H7 (cell line): ENCODE measurements at regions not wholly inside any gene's neighbourhood (a gene's known extent, or its start where the extent isn't known, plus 50 kb on each side); places are given as distances from the start of the nearest gene placed in this dataset.
"Not testable (repeated sequence)": the region's sequence is repeated elsewhere in the genome, so short reads cannot be mapped to it uniquely, and the experiment has no call there.

Experiments
- DNase-seq: peaks from one replicate; pipeline ENCODE4 v3.0.0; 2012
- H3K27me3 ChIP-seq: 2 replicates; pipeline ENCODE4 v1.6.0; 2011; ENCODE audit warnings: mild to moderate bottlenecking, low read length; ENCODE audit not compliant: control insufficient read depth, insufficient read depth
- H3K36me3 ChIP-seq: replicated peaks from 2 replicates; pipeline ENCODE4 v1.5.1; 2011; ENCODE audit warnings: low read length; ENCODE audit not compliant: control insufficient read depth, insufficient read depth
- H3K4me3 ChIP-seq: 2 replicates; pipeline ENCODE4 v1.5.1; 2011; ENCODE audit warnings: low read depth, mild to moderate bottlenecking, control low read depth, low read length, moderate library complexity; ENCODE audit not compliant: insufficient read depth

DNA sequence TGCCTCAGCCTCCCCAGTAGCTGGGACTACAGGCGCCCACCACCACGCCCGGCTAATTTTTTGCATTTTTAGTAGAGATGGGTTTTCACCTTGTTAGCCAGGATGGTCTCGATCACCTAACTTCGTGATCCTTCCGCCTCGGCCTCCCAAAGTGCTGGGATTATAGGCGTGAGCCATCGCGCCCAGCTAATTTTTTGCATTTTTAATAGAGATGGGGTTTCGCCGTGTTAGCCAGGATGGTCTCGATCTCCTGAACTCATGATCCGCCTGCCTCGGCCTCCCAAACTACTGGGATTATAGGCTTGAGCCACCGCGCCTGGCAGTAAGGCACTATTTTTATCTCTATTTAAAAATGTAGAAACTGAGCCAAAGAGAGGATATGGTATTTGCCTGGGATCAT is 1660.2 kb downstream of the SPATA31A7 start:
- not testable (repeated sequence) for H3K4me3 ChIP-seq, H3K36me3 ChIP-seq, DNase-seq
- H3K27me3 ChIP-seq: peaks cover 32% of the 10 kb centered on the region

DNA sequence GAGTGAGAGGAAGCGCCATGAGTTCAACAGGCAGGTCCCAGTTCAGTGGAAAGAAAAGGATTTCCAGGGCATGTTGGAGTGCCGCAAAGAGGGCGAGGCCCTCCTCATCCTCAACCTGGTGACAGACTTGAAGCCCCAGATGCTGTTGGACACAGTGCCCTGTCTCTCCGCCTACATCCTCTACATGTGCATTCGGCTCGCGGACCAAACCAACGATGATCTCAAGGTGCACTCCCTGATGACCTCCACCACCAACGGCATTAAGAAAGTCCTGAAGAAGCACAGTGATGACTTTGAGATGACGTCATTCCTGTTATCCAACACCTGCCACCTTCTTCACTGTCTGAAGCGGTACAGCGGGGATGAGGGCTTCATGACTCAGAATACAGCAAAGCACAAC is 1667.4 kb downstream of the SPATA31A7 start:
- not testable (repeated sequence) for DNase-seq, H3K4me3 ChIP-seq

GRCh38 chr9:62858240-62858639 is 1668.4 kb downstream of the SPATA31A7 start:
- not testable (repeated sequence) for DNase-seq, H3K36me3 ChIP-seq, H3K4me3 ChIP-seq
- peaks cover 51% of the 10 kb centered on the region for H3K27me3 ChIP-seq

More for the DNA sequence above, 1667.4 kb downstream of the SPATA31A7 start:
- H3K36me3 ChIP-seq: not testable (repeated sequence)
- peaks cover 44% of the 10 kb centered on the region for H3K27me3 ChIP-seq

DNA sequence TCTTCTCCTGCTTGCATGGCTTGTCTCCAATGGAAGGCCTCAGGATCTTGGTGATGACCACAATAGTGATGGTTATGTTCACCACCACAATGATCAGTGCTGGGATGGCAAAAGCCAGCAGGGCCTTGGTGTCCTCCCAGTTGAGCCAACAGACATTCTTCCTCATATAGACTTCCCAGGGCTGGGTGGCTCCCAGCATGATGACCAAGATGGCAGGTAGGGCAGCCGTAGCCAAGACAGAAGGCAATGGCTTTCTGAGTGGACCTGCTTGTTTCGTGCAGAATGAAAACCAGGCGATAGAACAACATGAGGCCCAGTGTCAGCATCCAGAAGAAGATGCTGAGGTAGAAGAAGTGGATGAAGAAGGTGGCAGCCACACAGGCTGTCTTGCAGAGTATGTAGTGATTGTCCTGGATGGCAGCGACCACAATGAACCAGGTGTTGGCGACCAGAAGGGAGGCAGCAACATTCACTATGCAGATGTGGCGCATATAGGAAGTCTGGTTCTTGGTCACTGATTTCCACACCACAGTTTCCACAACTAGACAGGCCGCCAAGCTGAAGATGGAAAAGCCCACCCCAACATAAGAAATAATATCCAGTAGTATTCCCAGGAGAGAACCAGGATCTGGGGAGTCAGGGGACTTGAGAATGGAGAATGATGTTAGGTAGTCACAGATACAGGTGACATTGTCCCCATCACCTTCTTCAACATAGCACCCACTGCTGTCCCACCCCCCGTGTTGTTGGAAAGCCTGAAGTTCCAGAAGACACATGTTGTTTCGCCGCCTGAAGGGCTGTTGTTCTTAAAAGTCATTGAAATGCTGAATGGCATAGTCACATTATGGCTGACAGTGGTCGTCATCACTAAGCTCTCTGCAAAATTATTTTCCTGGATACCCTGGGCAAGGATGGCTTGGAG is 1671.4 kb downstream of the SPATA31A7 start:
- peaks cover 69% of the 10 kb centered on the region for H3K27me3 ChIP-seq
- DNase-seq, H3K36me3 ChIP-seq, H3K4me3 ChIP-seq: not testable (repeated sequence)

DNA sequence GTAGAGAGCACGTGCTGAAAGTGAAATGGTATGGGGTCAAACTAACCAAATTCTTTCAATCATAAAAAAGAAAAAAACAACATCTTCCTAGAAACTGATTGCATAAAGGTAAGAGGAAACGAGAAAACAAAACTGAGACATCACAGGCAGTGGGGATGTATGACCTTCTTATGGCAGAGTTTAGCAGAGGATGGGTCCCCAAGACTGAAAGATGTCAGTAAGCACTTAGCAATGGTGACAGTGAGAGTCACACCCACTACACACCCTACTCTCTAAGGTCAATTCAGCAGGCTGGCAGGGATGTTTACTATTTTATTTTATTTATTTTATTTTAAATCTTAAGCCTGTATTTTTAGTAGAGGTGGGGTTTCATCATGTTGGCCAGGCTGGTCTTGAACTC is 1672.3 kb downstream of the SPATA31A7 start:
- DNase-seq, H3K36me3 ChIP-seq, H3K4me3 ChIP-seq: not testable (repeated sequence)
- H3K27me3 ChIP-seq: peaks cover 73% of the 10 kb centered on the region

GRCh38 chr9:62863319-62863718 is 1673.5 kb downstream of the SPATA31A7 start:
- not testable (repeated sequence) for DNase-seq, H3K4me3 ChIP-seq, H3K36me3 ChIP-seq
- H3K27me3 ChIP-seq: peaks cover 78% of the 10 kb centered on the region

GRCh38 chr9:62863867-62864266 is 1674.0 kb downstream of the SPATA31A7 start:
- DNase-seq, H3K36me3 ChIP-seq, H3K4me3 ChIP-seq: not testable (repeated sequence)
- H3K27me3 ChIP-seq: peaks cover 78% of the 10 kb centered on the region

DNA sequence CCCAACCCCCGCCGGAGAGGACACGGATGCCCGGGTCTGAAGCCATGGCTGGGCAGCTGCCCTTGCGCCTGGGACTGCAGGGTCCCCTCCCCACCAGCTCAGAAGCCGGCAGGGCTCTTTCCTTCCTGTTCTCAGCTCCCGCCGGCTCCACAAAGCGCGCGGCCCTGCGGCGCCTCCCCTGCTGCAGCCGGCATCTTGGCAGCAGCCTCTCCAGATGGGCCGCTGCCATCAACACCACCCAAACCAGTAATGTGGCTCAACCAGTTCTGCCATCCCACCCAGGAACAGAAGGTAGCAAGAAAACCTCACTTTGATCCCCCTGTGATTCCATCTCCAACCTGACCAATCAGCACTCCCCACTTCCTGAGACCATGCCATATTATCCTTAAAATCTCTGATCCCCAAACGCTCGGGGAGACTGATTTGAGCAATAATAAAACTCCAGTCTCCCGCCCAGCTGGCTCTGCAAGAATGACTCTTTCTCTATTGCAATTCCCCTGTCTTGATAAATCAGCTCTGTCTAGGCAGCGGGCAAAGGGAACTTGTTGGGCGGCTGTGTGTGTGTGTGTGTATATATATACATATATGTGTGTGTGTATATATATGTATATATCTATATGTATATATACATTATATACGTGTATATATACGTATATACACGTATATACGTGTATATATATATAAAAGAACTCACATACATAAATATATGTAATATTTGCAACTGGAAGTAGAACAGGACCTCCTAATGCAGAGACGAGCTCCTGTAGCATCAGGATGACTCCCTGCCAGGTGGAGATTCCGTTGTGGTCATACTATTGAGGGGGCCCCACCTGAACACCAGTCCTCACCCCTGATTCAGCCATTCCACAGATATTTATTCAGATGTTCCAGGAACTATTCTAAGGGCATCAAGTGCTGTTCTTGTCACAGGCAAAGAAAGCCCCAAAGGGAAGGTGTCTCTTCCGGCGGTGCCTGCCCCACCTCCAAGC is 1674.9 kb downstream of the SPATA31A7 start:
- H3K4me3 ChIP-seq: peak overlapping the region; percentile 16; the same call in 1 of the 2 replicates
- not testable (repeated sequence) for H3K36me3 ChIP-seq
- DNase-seq: peak; percentile 88
- peaks cover 81% of the 10 kb centered on the region for H3K27me3 ChIP-seq

GRCh38 chr9:62869061-62869460 is 1679.2 kb downstream of the SPATA31A7 start:
- H3K27me3 ChIP-seq: peaks cover 76% of the 10 kb centered on the region

DNA sequence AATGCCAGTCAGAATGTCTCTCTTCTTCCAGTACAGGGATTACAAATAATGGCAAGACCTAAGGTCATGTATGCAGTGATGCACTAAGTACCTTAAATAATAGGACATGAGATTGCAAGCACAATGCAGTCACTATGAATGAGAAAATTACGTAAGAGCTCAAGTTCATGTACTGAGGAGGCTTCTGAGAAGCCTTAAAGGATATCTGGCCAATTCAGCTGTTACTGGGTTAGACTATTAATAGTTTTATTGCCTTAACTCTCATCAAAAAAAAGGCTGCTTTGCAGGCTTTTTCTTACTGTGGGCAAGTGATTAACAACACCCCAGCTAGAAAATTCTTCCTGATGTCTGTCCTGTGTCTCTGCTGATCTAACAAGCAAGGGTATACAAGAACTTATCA is 1681.9 kb downstream of the SPATA31A7 start:
- DNase-seq, H3K36me3 ChIP-seq, H3K4me3 ChIP-seq: not testable (repeated sequence)
- H3K27me3 ChIP-seq: peaks cover 69% of the 10 kb centered on the region

More at GRCh38 chr9:62869061-62869460, 1679.2 kb downstream of the SPATA31A7 start:
- H3K4me3 ChIP-seq, DNase-seq, H3K36me3 ChIP-seq: not testable (repeated sequence)

- DNase-seq, H3K4me3 ChIP-seq, H3K36me3 ChIP-seq: not testable (repeated sequence)
- H3K27me3 ChIP-seq: peaks cover 58% of the 10 kb centered on the region
These were observed 1684.4 kb downstream of the SPATA31A7 start for GRCh38 chr9:62874213-62874612.

GRCh38 chr9:62874745-62875599 is 1685.1 kb downstream of the SPATA31A7 start:
- H3K4me3 ChIP-seq, DNase-seq, H3K36me3 ChIP-seq: not testable (repeated sequence)
- peaks cover 57% of the 10 kb centered on the region for H3K27me3 ChIP-seq

DNA sequence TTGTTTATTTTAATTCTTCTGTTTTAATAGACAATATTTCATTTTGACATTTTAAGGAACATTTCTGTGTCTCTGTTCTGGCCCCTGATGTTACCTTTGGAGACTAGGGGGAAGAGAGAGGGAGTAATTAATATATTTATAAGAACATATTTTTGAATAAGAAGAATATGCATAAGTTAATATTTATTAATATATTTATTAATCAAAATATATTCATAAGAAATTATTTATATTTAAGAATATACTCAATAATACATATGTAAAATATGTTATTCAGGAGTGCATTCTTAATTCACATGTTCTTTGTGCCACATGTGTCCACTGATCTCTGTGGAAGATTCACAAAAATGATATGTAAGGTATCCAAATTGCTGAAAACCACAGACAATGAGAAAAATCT is 1687.7 kb downstream of the SPATA31A7 start:
- H3K27me3 ChIP-seq: peaks cover 47% of the 10 kb centered on the region
- not testable (repeated sequence) for H3K36me3 ChIP-seq, DNase-seq, H3K4me3 ChIP-seq

- not testable (repeated sequence) for H3K36me3 ChIP-seq, H3K4me3 ChIP-seq, DNase-seq
- peaks cover 48% of the 10 kb centered on the region for H3K27me3 ChIP-seq
These were observed 1688.2 kb downstream of the SPATA31A7 start for GRCh38 chr9:62877987-62878386.
